ENCODE measurements at regions not wholly inside any gene's neighbourhood (a gene's known extent, or its start where the extent isn't known, plus 50 kb on each side); places are given as distances from the start of the nearest gene placed in this dataset.

DNA sequence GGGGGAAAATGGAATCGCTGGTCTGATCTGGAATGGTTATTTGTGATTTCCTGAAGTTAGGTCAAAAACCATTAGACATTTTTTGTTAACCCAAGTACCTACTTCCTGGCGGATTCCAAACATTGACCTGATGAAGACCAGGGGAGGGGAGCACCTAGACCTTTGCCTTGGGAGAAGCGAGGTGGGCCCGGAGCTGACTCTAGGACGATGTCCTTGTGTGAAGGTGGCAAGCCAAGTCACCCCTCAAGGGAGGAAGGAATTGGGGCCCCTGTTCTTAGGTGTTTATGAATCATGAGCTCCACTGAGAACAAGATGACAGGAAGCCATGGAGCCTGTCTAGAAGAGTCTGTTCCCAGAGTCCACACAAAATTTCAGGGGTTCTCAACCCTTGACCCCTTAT lies 204.9 kb upstream of the FOXF1 start:
- no peak for DNase-seq
- Mint-ChIP-seq H3K36me3 (ENCODE audit: low read depth) (no peaks in the 10 kb centered on the region), H3K4me3 (no peak overlapping the region), H3K27me3 (ENCODE audit: insufficient read depth) (peaks cover 35% of the 10 kb centered on the region), H3K4me1 (peaks cover 22% of the 10 kb centered on the region), H3K9me3 (no peaks in the 10 kb centered on the region), H3K27ac (no peak overlapping the region)
- 91 to 95% methylated on average over 3 to 5 of the region's 5 CpGs for WGBS, 2 experiments (ENCODE audit: insufficient coverage in 1 of 2, insufficient read length in 1 of 2)
- Histone ChIP-seq H3K36me3 (ENCODE audit: control insufficient read depth, insufficient read depth, low read length) (no peaks in the 10 kb centered on the region), H3K9me3 (ENCODE audit: control insufficient read depth, low read length) (no peaks in the 10 kb centered on the region), H3K27ac (ENCODE audit: low read depth, low read length) (no peak overlapping the region), H3K27me3 (ENCODE audit: control insufficient read depth, insufficient read depth, low read length, poor library complexity, severe bottlenecking) (peaks cover 34% of the 10 kb centered on the region), H3K4me1 (ENCODE audit: control insufficient read depth, insufficient read depth, low read length) (no peaks in the 10 kb centered on the region), H3K4me3 (ENCODE audit: low read length) (no peak overlapping the region), H3K9ac (ENCODE audit: extremely low read depth, low read length, poor library complexity, severe bottlenecking) (no peak overlapping the region)
- TF ChIP-seq, protein P1, sequence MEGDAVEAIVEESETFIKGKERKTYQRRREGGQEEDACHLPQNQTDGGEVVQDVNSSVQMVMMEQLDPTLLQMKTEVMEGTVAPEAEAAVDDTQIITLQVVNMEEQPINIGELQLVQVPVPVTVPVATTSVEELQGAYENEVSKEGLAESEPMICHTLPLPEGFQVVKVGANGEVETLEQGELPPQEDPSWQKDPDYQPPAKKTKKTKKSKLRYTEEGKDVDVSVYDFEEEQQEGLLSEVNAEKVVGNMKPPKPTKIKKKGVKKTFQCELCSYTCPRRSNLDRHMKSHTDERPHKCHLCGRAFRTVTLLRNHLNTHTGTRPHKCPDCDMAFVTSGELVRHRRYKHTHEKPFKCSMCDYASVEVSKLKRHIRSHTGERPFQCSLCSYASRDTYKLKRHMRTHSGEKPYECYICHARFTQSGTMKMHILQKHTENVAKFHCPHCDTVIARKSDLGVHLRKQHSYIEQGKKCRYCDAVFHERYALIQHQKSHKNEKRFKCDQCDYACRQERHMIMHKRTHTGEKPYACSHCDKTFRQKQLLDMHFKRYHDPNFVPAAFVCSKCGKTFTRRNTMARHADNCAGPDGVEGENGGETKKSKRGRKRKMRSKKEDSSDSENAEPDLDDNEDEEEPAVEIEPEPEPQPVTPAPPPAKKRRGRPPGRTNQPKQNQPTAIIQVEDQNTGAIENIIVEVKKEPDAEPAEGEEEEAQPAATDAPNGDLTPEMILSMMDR (conservative IDR thresholded peaks at IDR 0.05) = no peak

DNA sequence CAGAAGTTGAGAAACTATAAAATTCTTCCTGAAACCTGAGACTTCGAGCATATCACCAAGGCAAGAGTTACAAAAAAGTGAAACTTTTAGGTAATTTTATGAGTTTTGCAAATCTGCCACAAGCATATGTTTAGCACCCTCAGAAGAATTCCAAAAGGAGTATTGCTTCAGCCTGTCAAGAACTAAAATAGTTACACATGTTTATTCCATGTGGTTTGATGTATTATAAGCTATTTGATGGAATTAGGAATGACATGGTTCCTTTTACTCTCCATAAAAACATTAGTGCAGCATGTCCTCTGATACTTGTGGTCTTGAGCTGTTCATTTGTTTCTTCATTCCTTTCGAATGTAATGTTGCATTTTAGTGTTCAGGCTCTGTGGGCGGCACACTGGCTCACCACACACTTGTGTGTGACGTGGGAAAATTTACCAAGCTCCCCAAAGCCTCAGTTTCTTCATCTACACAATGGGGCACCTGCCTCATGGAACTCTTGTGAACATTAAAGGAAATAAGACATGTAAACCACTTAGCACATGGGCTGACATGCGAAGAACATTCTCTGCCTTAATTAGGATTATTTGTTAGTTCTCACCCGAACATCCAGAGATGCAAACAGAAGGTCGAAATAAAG lies 204.2 kb upstream of the FOXF1 start:
- TF ChIP-seq, protein P1 (conservative IDR thresholded peaks at IDR 0.05) = no peak
- no peak overlapping the region for H3K27ac ChIP-seq (ENCODE audit: low read depth, low read length)
- no peak for DNase-seq
- Mint-ChIP-seq H3K36me3 (ENCODE audit: low read depth) (no peaks in the 10 kb centered on the region), H3K27ac (no peak overlapping the region), H3K27me3 (ENCODE audit: insufficient read depth) (peaks cover 40% of the 10 kb centered on the region), H3K9me3 (no peaks in the 10 kb centered on the region), H3K4me1 (peaks cover 17% of the 10 kb centered on the region), H3K4me3 (no peak overlapping the region)
- 92 to 100% methylated on average over 5 to 7 of the region's 7 CpGs for WGBS, 2 experiments (ENCODE audit: insufficient coverage in 1 of 2, insufficient read length in 1 of 2)
- H3K9me3 ChIP-seq (ENCODE audit: control insufficient read depth, low read length) = no peaks in the 10 kb centered on the region
- H3K27me3 ChIP-seq (ENCODE audit: control insufficient read depth, insufficient read depth, low read length, poor library complexity, severe bottlenecking) = peaks cover 41% of the 10 kb centered on the region
- H3K4me1 ChIP-seq (ENCODE audit: control insufficient read depth, insufficient read depth, low read length) = no peaks in the 10 kb centered on the region
- no peak overlapping the region for H3K9ac ChIP-seq (ENCODE audit: extremely low read depth, low read length, poor library complexity, severe bottlenecking)
- H3K4me3 ChIP-seq (ENCODE audit: low read length) = no peak overlapping the region
- H3K36me3 ChIP-seq (ENCODE audit: control insufficient read depth, insufficient read depth, low read length) = no peaks in the 10 kb centered on the region

DNA sequence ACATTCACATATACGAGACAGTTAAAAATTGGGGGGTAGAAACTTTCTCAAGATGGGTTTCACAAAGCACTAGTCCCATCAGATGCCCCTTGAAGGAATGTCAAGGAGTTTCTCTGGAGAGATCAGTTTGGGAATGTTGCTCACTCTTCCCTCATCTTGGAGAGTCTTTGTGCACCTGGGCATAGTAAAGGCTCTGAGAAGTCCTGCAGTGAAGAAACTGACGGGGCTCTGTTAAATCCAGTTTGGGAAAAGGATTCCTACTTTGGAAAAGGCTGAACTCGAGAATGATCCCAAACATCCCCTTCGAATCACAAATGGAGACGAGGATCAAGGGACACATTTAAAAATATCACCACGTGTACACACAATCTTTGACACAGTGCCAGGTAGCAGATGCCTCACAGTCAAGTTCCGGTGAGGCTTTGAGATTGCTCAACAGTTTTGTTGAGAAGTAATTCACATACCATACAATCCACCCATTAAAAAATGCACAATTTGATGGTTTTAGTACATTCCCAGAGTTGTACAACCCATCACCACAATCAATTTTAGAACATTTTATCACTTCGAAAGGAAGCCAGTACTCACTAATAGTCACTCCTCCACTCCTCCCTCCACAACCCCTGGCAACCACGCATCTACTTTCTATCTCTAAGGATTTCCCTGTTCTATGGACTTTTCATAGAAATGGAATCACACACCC lies 203.4 kb upstream of the FOXF1 start:
- H3K27ac Mint-ChIP-seq = no peak overlapping the region
- H3K36me3 ChIP-seq (ENCODE audit: control insufficient read depth, insufficient read depth, low read length) = no peaks in the 10 kb centered on the region
- H3K4me1 Mint-ChIP-seq = peaks cover 11% of the 10 kb centered on the region

More for the DNA sequence above, 203.4 kb upstream of the FOXF1 start:
- H3K4me3 Mint-ChIP-seq = no peak overlapping the region
- peaks cover 48% of the 10 kb centered on the region for H3K27me3 Mint-ChIP-seq (ENCODE audit: insufficient read depth)
- 92 to 93% methylated on average over 7 to 9 of the region's 9 CpGs for WGBS, 2 experiments (ENCODE audit: insufficient coverage in 1 of 2, insufficient read length in 1 of 2)
- DNase-seq = no peak
- no peaks in the 10 kb centered on the region for H3K9me3 Mint-ChIP-seq
- H3K27ac ChIP-seq (ENCODE audit: low read depth, low read length) = no peak overlapping the region
- H3K4me1 ChIP-seq (ENCODE audit: control insufficient read depth, insufficient read depth, low read length) = no peaks in the 10 kb centered on the region
- no peaks in the 10 kb centered on the region for H3K9me3 ChIP-seq (ENCODE audit: control insufficient read depth, low read length)
- H3K36me3 Mint-ChIP-seq (ENCODE audit: low read depth) = no peaks in the 10 kb centered on the region
- H3K4me3 ChIP-seq (ENCODE audit: low read length) = no peak overlapping the region
- H3K9ac ChIP-seq (ENCODE audit: extremely low read depth, low read length, poor library complexity, severe bottlenecking) = no peak overlapping the region
- TF ChIP-seq, protein P1 (conservative IDR thresholded peaks at IDR 0.05) = no peak
- peaks cover 49% of the 10 kb centered on the region for H3K27me3 ChIP-seq (ENCODE audit: control insufficient read depth, insufficient read depth, low read length, poor library complexity, severe bottlenecking)

Measured in endodermal cell (in vitro differentiated cells).